HCEC 1CT (cell line): ENCODE measurements at regions not wholly inside any gene's neighbourhood (a gene's known extent, or its start where the extent isn't known, plus 50 kb on each side); places are given as distances from the start of the nearest gene placed in this dataset.

Experiments used
- DNase-seq: peaks from one replicate; pipeline ENCODE4 v3.0.0-alpha.2; 2017

DNA sequence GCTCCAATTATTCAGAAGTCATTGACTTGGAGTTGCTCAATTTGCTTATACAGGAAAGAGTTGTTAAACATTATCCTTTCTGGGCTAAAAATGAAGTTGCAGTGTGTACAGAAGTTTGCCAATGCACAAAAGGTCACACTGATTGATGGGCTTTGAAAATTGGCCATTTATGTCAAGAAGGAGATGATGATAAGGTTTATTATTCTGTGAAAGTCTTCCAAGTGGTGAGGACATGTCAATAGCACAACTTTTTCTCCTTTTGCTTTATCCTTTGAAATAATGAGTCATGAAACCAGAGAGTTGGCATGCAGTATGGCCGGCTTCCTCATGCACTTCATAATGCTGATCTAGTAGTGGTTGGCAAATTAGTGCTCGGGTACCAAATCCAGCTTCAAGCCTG lies 848.5 kb upstream of the WWC1 start:
- no peak for DNase-seq

DNA sequence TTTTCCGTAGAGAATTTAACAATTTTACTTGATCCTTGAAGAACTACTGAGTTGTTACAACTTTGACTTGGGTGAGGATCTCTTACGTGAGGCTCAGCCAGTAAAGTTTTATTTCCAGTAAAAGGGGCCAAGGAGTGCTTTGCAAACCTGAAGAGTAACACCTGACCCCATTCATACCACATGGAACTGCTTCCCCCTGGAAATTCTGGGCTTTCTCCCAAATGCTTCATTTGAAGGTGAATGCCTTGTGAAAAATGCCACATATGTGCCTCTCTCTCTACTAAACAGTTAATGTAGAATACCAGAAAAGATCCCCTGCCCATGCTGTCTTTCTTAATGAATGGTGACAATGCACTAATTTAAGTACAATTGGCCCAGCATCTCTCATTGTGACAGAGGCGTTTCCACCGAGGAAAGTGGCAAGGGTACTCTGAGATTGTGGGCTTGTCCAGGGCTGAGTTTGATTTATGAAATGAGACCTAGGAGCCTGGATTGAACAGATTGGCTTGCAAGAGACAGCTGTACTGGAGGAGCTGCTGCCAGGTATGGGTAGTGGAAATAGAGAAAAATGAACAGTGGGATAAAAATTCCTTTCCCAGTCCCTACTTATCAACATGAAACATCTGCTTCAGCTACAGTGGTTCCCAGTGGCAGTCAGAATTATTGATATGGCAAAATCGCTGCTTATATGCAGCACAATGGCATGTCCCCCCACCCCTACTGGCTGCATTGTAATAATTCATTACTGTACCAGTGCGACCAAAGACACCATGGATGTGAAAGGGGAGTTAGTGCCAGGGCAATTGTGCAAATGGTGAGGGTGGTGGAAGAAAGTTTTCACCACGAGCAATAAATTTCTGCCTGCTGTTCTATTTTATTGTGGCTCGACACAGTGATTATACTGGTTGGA lies 843.7 kb upstream of the WWC1 start:
- no peak for DNase-seq

DNA sequence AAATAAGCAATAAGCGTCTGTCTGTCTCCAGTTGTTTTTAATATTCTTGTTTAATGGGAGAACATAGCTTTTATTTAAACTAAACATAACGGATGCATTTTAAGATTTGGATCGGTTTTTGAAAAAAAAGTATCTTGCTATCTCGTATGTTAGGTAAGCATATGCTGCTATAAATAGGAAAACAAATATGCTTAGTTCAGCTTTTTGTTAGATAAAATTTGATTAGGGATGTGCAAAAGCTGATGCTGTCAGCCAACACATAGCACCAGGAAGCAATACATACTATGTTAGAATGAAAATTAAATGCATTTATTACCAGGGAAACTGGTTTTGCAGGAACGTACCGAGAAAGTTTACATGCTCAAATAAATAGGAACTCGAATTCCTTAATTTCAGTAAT lies 843.1 kb upstream of the WWC1 start:
- no peak for DNase-seq

DNA sequence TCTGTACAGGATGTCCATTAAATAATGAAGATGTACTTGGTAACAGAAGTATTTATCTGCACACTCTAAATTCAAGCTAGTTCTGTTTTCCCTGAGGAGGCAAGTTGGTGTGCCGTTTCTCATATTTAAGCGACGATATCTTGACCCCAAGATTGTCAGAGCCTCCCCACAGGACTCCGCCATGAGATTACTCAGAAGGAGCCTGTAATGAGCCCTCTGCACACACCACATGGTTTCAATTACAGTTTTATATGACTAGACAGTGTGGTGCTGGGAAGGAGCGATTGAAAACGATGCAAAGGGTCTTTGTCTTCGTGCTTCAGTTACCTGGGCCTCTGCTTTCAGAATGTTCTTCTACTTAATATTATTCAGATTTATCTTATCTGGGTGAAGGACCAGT lies 840.4 kb upstream of the WWC1 start:
- DNase-seq = no peak

DNA sequence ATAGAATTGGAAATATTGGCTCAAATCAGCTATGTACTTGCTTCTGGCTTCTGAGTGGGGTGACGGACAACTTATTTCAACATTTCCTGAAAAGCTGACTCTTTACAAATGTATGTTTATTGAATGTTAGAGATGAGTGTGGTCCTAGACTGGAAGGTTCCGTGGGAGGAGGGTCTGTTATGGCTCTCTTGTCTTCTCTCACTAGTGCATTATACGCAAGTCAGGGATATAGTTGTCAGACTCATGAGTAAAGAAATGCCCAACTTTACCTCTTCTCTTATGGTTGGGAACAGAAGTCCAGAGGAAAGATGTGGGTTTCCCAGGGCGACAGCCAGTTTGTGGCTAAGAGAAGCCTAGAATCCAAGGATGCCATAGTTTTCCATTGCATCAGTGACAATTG lies 839.3 kb upstream of the WWC1 start:
- DNase-seq = no peak

DNA sequence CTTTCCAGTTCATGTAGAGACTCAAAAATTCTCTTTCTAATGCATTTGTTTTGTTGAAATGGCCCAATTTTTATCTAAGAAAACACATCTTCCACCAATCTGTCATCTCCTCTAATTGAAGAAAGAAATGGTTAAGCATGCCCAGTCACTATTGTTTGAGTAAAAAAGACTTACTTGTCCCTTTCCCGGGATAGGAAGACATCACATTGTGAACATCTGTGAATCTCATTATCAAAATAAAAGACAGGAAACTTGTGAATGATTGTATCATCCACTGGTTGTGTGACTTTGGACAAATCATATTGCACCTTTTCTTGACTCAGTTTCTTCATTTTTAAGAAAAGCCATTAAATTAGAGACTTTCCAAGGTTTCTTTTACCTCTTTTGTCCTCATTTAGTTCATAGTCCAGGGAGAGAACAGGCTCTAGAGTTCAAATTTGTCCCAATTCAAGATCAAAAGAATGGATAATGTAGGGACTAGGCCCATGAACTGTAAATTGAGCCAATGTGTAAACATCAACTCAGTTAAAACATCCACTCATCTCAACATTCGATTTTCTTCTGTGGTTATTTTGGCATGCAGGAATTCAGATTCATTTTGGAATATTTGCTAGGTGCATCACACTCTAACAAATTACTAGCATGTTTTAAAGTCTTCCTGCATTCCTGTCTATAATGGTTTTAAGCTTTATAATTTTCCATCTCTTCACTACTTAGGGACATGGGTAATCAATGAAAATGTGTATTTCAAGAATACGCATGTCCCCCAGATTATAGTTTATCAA lies 838.0 kb upstream of the WWC1 start:
- no peak for DNase-seq

DNA sequence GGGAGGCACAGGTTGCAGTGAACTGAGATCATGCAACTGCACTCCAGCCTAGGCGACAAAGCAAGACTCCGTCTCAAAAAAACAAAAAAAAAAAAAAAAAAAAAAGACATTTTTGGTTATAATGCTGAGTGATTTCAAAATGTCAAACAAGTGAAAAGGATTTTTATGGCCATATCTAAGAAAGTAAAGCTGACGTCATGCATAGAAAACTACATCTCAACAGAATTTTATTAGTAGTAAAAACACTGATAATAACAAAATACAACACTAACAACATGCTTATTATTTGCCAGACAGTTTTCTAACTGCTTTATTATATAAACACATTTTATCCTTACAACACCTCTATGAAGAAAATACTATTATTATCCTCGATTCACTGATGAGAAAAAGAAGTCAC lies 833.0 kb upstream of the WWC1 start:
- DNase-seq = no peak

DNA sequence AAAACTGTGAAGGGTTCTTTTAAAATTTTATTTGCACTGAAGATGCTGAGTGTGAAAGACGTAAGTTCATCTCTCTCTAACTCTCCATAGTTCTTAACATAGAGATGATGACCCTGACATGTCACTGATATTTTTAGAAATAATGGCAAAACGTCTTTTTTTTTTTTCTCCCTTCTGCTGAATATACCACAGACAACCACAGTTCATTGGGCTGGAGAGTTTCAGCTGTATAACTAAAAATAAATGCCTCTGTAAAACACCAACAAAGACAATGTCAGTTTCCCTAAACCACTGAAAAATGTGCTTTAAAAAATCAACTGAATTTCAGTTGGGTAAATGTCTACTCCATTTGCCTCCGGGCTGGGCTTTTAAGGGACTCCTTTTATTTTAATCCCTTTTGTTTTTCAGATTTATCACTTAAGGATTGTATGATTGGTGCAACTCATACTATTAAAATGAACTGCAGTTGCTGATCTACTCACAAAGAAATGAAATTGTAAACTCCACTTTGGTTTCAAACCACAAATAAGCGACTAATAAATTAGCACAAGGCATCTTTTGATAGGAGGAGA lies 830.9 kb upstream of the WWC1 start:
- DNase-seq = no peak

DNA sequence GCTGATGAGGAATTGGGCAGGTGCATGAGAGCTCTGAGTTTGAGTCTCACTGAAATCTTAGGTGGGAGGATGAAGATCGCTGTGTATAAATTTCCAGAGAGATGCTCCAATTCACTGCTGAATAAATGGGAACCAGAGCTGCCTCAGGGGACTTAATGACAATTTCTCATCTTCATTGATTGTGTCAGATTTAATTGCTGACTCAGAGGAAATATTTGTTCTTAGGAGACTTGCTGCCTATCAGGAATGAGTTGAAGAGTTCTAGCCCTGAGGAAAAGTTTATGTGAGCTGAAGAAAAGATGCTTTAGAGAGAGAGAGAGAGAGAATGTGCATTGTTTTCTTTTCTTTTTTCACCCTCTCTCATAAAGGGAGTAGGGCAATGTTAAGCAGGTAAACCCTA lies 827.5 kb upstream of the WWC1 start:
- no peak for DNase-seq

DNA sequence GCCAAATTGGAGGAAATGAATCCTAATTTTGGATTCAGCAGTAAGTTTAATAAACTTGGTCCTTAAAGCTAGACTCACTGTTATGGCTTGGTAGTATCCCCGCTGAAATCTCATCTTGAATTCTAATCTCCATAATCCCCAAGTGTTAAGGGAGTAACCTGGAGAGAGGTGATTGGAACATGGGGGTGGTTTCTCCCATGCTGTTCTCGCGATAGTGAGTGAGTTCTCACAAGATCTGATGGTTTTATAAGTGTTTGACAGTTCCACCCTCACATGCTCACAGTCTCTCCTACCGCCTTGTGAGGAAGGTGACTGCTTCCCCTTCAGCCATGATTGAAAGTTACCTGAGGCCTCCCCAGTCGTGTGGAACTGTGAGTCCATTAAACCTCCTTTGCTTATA lies 824.5 kb upstream of the WWC1 start:
- DNase-seq = no peak

DNA sequence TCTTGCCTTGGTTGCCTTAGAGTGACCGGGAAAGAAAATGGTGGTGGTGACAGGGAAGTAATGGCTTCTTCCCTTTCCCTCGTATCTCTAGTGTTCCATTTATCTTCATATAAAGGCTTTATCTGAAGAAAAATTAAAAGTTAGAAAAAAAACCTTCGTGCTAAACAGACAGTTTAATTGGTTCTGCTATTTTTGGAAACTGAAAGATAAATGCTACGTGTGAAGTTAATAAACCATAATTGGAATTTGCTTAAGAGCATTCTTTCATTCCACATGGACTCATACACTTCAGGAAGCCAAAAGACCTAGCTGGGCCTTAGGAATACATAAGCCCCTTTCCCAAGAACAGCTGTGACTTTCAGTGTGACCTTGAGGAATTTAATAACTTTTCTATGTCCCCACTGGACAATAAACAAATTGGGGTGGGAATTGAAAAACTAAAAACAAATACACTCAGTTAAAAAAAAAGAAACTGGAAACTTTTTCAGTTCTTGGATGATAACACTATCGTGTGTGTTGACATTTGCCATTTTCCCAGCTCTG lies 818.8 kb upstream of the WWC1 start:
- no peak for DNase-seq

DNA sequence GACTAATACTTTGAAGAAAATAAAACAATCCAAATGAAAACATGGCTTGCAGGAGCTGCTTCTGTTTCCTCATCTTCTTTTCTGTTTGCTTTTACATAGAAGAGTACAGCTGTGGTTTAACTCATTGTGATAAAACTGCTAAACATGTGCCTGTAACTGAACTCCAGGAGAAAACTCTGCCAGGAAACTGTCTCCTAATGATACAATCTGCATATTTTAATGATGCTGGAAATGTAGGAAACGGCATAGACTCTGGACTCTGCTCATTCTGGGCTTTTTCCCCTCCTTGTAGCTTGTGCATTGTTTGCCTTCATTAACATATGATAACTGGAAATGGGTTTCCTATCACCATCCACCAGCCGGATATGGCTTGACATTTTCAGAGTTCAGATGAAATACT lies 813.3 kb upstream of the WWC1 start:
- no peak for DNase-seq

DNA sequence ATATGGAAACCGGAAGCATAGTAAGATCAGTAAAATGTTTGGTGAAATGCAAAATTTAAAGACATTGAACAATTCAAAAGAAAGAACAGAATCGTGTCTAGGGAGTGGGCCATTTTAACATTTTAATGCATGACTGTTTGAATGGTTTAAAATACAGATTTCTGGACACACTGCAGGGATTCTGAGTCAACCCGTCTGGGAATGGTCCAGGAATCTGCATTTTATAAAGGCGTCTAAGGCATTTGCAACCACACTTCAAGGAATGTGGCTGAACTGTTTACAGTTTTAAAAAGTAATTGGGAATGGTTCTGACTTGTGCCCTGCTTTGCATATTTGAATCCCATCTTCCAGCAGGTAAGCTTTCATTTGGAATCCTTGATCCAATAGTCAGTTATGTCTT lies 811.7 kb upstream of the WWC1 start:
- no peak for DNase-seq

DNA sequence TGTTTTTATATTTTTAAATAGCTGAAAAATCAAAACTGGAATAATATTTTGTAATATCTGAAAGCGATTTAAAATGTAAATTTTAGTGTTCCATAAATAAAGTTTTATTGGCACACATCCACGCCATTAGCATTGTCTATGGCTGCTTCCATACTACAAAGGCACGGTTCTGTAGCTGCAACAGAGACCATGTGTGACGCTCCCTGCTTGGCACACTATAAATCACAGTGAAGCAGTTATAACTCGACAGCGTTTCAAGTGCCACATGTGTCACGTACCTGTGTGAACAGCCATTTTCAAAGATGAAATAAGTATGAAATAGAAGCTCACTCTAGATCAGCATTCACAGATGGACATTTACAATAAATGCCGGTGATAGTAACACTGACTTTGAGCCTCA lies 810.1 kb upstream of the WWC1 start:
- DNase-seq = no peak

DNA sequence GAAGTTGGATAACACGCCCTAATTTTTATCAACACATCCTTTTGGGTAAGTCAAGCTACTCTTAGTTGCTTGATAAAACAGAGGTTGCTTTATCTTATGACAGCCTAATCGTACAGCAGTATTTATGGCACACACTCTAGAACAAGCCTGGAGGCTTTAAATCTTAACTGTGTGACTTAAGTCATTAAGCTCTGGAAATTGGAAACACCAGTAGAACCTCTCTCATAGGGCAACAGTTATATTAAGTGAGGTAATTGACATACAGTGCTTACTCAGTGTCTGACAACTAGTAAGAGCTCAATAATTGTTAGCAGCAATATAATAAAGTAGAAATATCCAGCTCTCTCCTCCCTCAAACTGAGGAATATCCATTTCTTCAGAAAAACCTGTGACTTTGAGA lies 808.9 kb upstream of the WWC1 start:
- DNase-seq = no peak

DNA sequence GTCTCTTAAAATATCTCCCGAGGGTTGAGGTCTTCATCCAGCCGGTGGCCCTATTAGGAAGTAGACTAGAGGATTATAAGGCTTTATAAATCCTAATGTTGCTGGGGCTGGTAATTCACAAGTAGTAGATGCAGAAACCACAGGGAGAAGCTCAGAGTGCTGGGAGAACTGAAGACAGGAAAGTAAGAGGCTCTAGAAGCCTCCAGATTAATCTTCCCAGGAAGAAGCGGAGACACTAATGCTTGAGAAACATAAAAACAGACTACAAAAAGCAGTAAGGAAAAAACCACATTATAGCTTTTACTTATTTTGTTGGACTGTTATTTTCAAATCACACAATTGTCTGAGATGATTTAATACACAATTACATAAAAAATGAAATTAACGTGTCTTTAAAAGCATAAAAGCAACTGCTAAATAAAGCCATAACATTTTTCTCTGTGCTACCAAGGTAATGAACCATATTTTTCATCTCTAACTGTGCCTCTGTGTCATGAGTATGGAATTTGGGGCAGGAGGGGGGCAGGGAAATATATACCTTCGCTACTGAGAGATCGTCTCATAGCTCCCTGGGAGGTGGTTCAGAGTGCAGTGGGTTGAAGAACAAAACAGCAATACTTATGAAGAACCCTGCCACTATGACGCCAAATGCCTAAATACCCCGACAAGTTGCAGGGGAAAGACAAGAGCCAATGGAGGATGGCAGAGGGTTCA lies 806.2 kb upstream of the WWC1 start:
- no peak for DNase-seq

DNA sequence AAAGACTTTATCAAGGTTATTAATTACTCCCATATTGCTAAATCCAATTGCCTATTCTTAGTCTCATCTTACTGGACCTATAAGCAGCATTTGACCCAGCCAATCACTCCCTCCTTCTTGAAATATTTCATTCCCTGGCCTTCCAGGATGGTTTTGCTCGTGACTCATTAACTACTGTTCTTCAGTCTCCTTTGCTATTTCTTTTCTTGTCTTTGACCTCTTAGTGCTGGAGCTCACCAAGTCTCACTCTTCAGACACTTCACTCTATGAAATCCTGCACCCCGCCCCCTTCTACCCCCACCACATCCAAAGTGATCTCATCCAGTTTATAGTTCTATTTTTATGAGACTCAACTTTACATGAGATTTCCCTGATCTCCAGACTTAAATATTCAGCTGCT lies 803.1 kb upstream of the WWC1 start:
- DNase-seq = no peak

DNA sequence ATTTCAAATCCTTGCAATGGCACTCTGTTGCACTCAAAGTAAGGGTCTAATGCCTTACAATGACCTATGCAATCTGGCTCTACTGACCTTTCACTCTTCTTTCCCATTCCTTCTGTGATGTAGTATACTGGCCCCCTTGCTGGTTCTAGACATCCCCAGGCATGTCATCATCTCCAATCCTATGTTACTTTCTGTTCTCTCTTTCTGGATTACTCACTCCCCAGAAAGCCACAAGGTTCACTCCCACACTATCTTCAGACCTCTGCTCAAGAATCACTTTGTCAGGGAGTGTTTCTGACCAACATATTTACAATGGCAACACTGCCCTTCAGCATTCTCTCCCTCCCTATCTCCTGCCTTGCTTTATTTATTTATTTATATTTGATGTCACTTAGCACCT lies 802.2 kb upstream of the WWC1 start:
- no peak for DNase-seq

DNA sequence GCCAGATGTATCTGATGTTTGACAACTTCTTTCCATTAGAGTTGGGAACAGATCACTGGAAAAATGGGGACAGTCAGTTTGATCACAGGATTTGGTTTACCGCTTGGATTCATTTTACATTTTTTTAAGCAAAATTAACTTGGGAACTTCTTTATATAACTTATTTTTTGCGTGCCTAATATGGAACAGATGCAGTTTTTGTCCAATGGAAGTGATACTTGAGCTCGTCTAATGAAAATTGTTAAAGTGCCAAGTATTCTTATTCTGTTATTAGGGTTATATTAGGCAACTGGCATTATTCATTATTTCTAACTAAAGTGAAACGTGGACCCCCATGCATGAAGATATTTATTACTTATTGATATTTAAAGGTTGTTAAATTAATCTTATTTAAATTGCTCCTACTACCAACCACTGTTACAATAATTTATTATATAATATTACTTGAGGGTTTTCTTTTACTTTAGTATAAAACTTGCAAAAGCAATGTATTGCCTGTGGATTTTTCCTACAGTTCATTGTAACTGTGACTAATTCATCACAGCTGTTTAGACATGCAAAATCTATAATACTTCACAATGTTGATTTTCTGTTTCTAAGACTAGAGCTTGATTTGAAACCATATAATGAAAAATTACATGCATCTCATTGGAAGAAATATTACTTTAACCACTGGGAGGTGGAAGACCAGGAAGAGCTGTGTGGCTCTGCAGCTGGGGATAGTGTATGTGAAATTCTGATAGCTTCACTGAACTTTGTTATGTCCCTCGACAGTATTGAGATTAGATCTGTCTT lies 787.3 kb upstream of the WWC1 start:
- no peak for DNase-seq

DNA sequence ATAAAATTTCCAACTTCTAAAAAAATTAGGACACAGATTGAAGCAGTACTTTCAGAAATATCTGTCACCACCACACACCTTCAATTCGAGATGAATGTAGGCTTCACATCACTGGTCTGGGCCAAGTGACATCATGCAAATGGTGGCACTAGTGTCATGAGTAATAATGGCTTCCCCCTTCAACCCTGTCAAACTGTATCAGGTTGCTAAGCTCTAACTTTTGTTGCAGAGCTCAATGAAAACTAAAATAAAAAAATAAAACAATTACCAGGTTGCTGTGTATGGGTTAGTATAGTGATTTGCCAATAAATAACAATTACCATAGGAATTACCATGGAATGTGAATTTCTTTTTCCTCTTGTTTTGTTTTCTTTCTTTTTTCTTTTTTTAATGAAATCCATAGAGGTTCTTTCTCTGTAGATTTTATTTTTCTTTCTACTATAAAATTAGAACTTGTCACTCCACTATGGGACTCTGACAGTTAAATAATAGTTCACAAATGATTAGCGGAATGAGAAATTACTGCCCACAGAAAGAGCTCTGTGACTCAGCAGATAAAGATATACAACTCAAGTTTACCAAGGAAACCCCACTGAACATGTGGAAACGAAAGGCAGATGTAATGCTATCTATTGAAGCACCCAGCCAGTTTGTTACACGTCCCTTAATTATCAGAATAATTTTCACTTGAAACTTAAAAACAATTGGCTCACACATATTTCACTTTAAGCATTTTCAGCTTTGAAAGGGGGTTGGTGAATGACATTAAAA lies 783.8 kb upstream of the WWC1 start:
- DNase-seq = no peak

DNA sequence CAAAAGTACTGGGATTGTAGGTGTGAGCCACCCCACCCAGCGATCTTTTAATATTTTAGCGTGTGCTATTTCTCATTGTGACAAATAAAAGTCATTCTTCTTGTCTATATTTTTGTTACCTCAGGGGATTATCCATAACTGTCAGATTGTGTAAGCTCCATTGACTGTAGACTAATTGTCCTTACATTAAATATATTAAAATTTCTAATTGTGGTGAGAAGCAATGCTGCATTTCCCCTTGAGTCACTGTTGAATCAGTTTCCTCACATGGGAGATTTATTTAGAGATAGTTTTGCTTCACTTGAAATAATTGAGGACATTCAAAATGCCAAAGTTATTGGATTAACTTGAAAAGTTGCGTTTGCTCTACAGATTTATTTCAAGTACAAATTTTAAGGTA lies 782.4 kb upstream of the WWC1 start:
- no peak for DNase-seq
